Panc1 (cell line): ENCODE measurements at regions not wholly inside any gene's neighbourhood (a gene's known extent, or its start where the extent isn't known, plus 50 kb on each side); places are given as distances from the start of the nearest gene placed in this dataset.
"Not testable (repeated sequence)": the region's sequence is repeated elsewhere in the genome, so short reads cannot be mapped to it uniquely, and the experiment has no call there.

Experiments used
- CTCF ChIP-seq: fragments of 450-650 bp; IDR thresholded peaks from 2 replicates; pipeline ENCODE4 v1.5.1; 2017; ENCODE audit warnings: mild to moderate bottlenecking
- POLR2AphosphoS5 ChIP-seq: IDR thresholded peaks from 2 replicates; pipeline ENCODE4 v1.6.1; 2012; ENCODE audit warnings: mild to moderate bottlenecking, low read depth, low read length, moderate library complexity
- REST ChIP-seq, 2 experiments: IDR thresholded peaks; 2 replicates each; pipeline ENCODE4 v1.6.1; 2011 to 2012; ENCODE audit warnings: low read depth in 2 of 2, control low read depth in 1 of 2, low read length in 1 of 2, mild to moderate bottlenecking in 1 of 2, moderate library complexity in 1 of 2; ENCODE audit not compliant: insufficient read depth in 1 of 2
- SIN3A ChIP-seq: IDR thresholded peaks from 2 replicates; pipeline ENCODE4 v1.6.1; 2012; ENCODE audit warnings: low read depth, mild to moderate bottlenecking, low read length, moderate library complexity, borderline replicate concordance; ENCODE audit not compliant: insufficient read depth

GRCh38 chr22:10737931-10738330 lies 4790.1 kb upstream of the OR11H1 start:
- TF ChIP-seq POLR2AphosphoS5; CTCF; REST (IDR thresholded peaks at IDR 0.05; ENCODE audit: insufficient read depth in 1 of 2, low read depth in 2 of 2, low read length in 1 of 2); SIN3A: not testable (repeated sequence)
